Uterus (tissue), 3 donors: ENCODE measurements at regions not wholly inside any gene's neighbourhood (a gene's known extent, or its start where the extent isn't known, plus 50 kb on each side); places are given as distances from the start of the nearest gene placed in this dataset.

Source experiments
- DNase-seq, 2 donors: peaks; one replicate each; pipeline ENCODE4 v3.0.0-alpha.2; 2019 to 2020
- H3K27ac ChIP-seq, 2 donors: fragments of 200-600 bp; sonication (generic); 1 replicate in 1 of 2; 2 replicates in 1 of 2; pipeline ENCODE4 v1.5.1; 2016 to 2018
- H3K27me3 ChIP-seq, 2 donors: fragments of 200-600 bp; sonication (generic); one replicate each; pipeline ENCODE4 v1.5.1; 2018 to 2019; ENCODE audit warnings: control low read depth in 1 of 2
- H3K36me3 ChIP-seq, 2 donors: fragments of 200-600 bp; sonication (generic); one replicate each; pipeline ENCODE4 v1.5.1; 2019; ENCODE audit warnings: control low read depth in 1 of 2
- H3K4me1 ChIP-seq, 2 donors: fragments of 200-600 bp; sonication (generic); one replicate each; pipeline ENCODE4 v1.5.1; 2018 to 2019; ENCODE audit warnings: control low read depth in 1 of 2
- H3K4me3 ChIP-seq, 2 donors: fragments of 200-600 bp; sonication (generic); 1 replicate in 1 of 2; 2 replicates in 1 of 2; pipeline ENCODE4 v1.5.1; 2018 to 2019; ENCODE audit warnings: mild to moderate bottlenecking in 1 of 2
- H3K9me3 ChIP-seq, 2 donors: fragments of 200-600 bp; sonication (generic); one replicate each; pipeline ENCODE4 v1.5.1; 2019; ENCODE audit warnings: control low read depth in 1 of 2
- POLR2A ChIP-seq, 2 donors: fragments of 450-650 bp; IDR thresholded peaks; one replicate each; pipeline ENCODE4 v1.6.1; 2016; ENCODE audit warnings: antibody characterized with exemption in 2 of 2, mild to moderate bottlenecking in 1 of 2, moderate library complexity in 1 of 2
- intact Hi-C: fragments of 100-400 bp; cut with DNase I; formaldehyde crosslinking; loops from one replicate; pipeline ENCODE4 v1.15.1; 2023; ENCODE audit warnings: low total_unique reads
- TF ChIP-seq, protein P1 (sequence below), 4 experiments: fragments of 200-600 bp in 2 of 4; fragments of 450-650 bp in 2 of 4; sonication (generic) in 2 of 4; IDR thresholded peaks; one replicate each; pipeline ENCODE4 v1.5.1; 2016 to 2019; ENCODE audit warnings: antibody characterized with exemption in 4 of 4, mild to moderate bottlenecking in 2 of 4, moderate library complexity in 1 of 4
- donor health status: DM: yes; HTN: yes; CAD: no.

DNA sequence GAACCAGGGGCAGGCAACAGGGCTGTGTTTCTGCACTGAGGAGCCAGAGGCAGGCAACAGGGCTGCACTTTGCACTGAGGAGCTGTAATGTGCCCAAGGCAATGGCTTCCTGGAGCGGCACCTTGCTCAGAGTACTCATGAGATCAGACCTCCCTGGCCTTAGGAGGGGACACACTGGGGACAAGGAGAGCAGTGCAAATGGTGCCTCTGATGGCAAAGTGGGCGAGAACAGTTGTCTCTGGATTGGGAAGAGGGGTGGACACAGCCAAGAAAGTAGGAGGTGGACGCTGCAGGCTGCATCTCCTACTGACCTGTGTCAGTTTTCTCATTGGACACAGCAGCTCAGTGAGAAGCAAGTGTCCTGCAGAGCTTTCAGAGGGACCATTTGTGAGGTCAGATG is 1443.3 kb downstream of the TBC1D22A start:
- intact Hi-C loops = no loop called here
- no peak for TF ChIP-seq POLR2A (IDR thresholded peaks at IDR 0.05)
- TF ChIP-seq, protein P1, sequence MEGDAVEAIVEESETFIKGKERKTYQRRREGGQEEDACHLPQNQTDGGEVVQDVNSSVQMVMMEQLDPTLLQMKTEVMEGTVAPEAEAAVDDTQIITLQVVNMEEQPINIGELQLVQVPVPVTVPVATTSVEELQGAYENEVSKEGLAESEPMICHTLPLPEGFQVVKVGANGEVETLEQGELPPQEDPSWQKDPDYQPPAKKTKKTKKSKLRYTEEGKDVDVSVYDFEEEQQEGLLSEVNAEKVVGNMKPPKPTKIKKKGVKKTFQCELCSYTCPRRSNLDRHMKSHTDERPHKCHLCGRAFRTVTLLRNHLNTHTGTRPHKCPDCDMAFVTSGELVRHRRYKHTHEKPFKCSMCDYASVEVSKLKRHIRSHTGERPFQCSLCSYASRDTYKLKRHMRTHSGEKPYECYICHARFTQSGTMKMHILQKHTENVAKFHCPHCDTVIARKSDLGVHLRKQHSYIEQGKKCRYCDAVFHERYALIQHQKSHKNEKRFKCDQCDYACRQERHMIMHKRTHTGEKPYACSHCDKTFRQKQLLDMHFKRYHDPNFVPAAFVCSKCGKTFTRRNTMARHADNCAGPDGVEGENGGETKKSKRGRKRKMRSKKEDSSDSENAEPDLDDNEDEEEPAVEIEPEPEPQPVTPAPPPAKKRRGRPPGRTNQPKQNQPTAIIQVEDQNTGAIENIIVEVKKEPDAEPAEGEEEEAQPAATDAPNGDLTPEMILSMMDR (IDR thresholded peaks at IDR 0.05) = no peak

DNA sequence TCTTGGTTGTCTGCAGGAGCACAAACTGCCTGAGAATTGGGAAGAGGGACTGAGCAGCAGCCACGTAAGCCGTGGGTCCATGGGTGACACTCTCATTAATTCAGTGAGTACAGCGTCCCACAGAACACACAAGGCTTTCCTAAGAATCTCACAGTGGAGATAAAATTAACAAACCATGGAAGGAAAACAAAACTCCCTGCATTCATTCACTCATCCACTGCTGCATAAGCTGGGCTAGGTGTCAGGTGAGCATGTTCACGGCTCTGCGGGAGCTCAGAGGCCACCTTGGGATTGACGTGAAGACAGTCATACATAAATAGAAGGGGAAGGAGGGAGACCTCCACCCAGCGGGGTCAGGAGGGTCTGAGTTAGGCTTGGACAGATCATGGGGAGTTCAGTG is 1442.7 kb downstream of the TBC1D22A start:
- H3K4me3 ChIP-seq = no peak overlapping the region
- intact Hi-C loops = no loop called here
- no peaks in the 10 kb centered on the region for H3K9me3 ChIP-seq

More for the DNA sequence above, 1443.3 kb downstream of the TBC1D22A start:
- H3K27me3 ChIP-seq = no peaks in the 10 kb centered on the region
- no peak for DNase-seq
- no peak overlapping the region for H3K4me3 ChIP-seq
- H3K27ac ChIP-seq = no peak overlapping the region
- no peaks in the 10 kb centered on the region for H3K4me1 ChIP-seq
- no peaks in the 10 kb centered on the region for H3K36me3 ChIP-seq
- H3K9me3 ChIP-seq = no peaks in the 10 kb centered on the region

DNA sequence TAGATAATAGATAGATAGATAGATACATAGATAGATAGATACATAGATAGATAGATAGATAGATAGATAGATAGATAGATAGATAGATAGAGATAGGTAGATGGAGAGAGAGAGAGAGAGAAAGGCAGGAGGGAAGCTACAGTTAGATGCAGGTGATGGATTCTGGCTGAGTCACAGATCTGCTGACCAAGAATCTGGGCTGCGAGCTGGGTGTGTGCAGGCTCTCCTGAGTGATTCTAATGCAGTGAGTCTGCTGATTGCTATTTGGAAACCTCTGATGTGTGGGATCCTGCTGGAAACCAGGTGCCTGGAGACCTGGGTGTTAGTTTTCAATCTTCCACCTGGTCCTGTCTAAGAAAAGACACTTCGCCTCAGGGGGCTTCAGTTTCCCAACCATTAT is 1441.8 kb downstream of the TBC1D22A start:
- TF ChIP-seq POLR2A (IDR thresholded peaks at IDR 0.05) = no peak
- TF ChIP-seq, protein P1 (IDR thresholded peaks at IDR 0.05) = no peak
- H3K9me3 ChIP-seq = no peaks in the 10 kb centered on the region
- H3K4me1 ChIP-seq = no peaks in the 10 kb centered on the region
- H3K36me3 ChIP-seq = no peaks in the 10 kb centered on the region
- H3K4me3 ChIP-seq = no peak overlapping the region
- no peak for DNase-seq
- H3K27ac ChIP-seq = no peak overlapping the region
- no peaks in the 10 kb centered on the region for H3K27me3 ChIP-seq
- intact Hi-C loops = no loop called here

More for the DNA sequence above, 1442.7 kb downstream of the TBC1D22A start:
- Histone ChIP-seq H3K36me3 (no peaks in the 10 kb centered on the region), H3K4me1 (no peaks in the 10 kb centered on the region), H3K27me3 (no peaks in the 10 kb centered on the region), H3K27ac (no peak overlapping the region)
- TF ChIP-seq, protein P1 (IDR thresholded peaks at IDR 0.05) = no peak
- no peak for DNase-seq

DNA sequence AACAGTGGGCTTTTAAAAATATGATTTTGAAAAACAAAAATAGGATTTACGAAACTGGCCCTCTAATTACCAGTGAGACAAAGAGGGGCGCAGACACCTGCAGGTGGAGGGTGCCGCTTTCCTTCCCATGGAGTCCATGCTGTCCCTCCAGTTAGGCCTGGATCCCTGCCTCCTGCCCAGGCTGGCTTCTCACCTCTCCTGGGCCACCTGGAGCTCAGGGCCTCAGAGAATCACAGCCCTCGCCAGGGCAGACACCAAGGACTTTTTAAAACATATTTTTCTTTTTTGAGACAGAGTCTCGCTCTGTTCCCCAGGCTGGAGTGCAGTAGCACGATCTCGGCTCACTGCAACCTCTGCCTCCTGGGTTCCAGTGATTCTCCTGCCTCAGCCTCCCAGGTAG is 1437.2 kb downstream of the TBC1D22A start:
- Histone ChIP-seq H3K27me3 (no peaks in the 10 kb centered on the region), H3K9me3 (no peaks in the 10 kb centered on the region), H3K36me3 (no peaks in the 10 kb centered on the region), H3K4me1 (no peaks in the 10 kb centered on the region), H3K4me3 (no peak overlapping the region), H3K27ac (no peak overlapping the region)
- TF ChIP-seq POLR2A (IDR thresholded peaks at IDR 0.05) = no peak
- TF ChIP-seq, protein P1 (IDR thresholded peaks at IDR 0.05) = no peak
- intact Hi-C loops = no loop called here
- DNase-seq = no peak

DNA sequence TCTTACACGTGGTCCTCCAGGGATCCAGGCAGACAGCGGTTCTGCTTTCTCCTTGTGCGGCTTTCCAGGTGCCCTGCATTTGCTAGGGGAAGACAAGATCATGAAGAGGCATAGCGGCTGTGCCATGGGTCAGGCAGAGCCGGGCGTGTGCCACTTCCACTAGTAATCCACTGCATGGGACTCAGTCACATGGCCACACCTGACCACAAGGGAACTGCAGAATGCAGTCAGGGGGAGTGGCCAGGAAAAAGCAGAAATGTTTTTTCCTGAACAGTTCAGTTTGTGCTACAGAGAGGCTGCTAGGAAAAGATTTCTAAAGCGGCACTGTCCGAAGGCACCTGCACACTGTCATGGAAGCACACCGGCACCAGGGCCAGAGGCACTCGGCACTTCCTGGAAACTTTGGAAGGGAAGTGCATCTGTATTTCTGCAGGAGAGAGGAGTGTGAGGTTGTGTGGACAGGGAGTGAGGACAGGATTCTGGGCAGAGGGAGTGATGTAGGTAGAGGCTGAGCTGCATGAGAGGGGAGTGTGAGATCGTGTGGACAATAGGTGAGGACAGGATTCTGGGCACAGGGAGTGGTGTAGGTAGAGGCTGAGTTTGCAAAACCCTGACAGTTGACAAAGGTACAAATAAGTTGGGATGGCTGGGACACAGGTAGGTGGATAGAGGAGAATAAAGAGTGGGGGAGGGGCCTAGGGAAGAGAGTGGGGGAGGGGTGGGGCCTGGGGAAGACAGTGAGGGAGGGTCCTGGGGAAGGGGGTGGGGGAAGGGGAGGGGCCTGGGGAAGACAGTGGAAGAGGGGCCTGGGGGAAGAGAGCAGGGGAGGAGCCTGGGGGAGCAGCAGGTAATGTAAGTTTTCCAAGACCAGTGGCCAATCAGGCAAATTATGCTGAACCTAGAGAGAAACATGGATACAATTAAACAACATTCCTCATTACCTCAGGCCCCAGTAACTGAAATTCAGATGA is 1436.3 kb downstream of the TBC1D22A start:
- Histone ChIP-seq H3K27ac (no peak overlapping the region), H3K27me3 (no peaks in the 10 kb centered on the region), H3K4me1 (no peaks in the 10 kb centered on the region), H3K4me3 (no peak overlapping the region), H3K36me3 (no peaks in the 10 kb centered on the region), H3K9me3 (no peaks in the 10 kb centered on the region)
- TF ChIP-seq, protein P1 (IDR thresholded peaks at IDR 0.05) = no peak
- no peak for TF ChIP-seq POLR2A (IDR thresholded peaks at IDR 0.05)
- DNase-seq = no peak
- intact Hi-C loops = no loop called here
